Brain microvascular endothelial cell (primary cell): ENCODE measurements at regions not wholly inside any gene's neighbourhood (a gene's known extent, or its start where the extent isn't known, plus 50 kb on each side); places are given as distances from the start of the nearest gene placed in this dataset.

Experiments
- DNase-seq: peaks from one replicate; pipeline ENCODE4 v3.0.0-alpha.2; 2020
- H3K27ac ChIP-seq: fragments of 250-450 bp; sonication (Bioruptor Pico); 2 replicates; pipeline ENCODE4 v1.5.1; 2020; ENCODE audit warnings: mild to moderate bottlenecking, moderate library complexity
- H3K27me3 ChIP-seq: fragments of 250-450 bp; sonication (Bioruptor Pico); replicated peaks from 2 replicates; pipeline ENCODE4 v1.5.1; 2020; ENCODE audit warnings: mild to moderate bottlenecking
- H3K36me3 ChIP-seq: fragments of 250-450 bp; sonication (Bioruptor Pico); replicated peaks from 2 replicates; pipeline ENCODE4 v1.5.1; 2020; ENCODE audit warnings: mild to moderate bottlenecking
- H3K4me3 ChIP-seq: 2 replicates; pipeline ENCODE4 v1.5.1; 2011; ENCODE audit warnings: low read depth, mild to moderate bottlenecking, control low read depth, low read length, moderate library complexity
- CTCF ChIP-seq: IDR thresholded peaks from 2 replicates; pipeline ENCODE4 v1.5.1; 2011; ENCODE audit warnings: low read depth, mild to moderate bottlenecking, moderate library complexity, low read length, control low read depth, inconsistent platforms; ENCODE audit errors: missing control alignments
- in situ Hi-C: cut with HindIII; loops from 2 replicates; pipeline ENCODE4 v1.10.0; 2017; ENCODE audit warnings: low sequenced_read_pairs, low pct_ligation_motif_present

- DNase-seq = no peak
- Histone ChIP-seq H3K36me3 (no peaks in the 10 kb centered on the region), H3K27ac (no peak overlapping the region), H3K4me3 (no peak overlapping the region), H3K27me3 (no peaks in the 10 kb centered on the region)
- TF ChIP-seq CTCF = no peak
- in situ Hi-C loops = no loop called here
Observed at GRCh38 chr16:62720651-62721050, 684.4 kb upstream of the CDH8 start.

GRCh38 chr16:62717026-62717425 is 680.8 kb upstream of the CDH8 start:
- Histone ChIP-seq H3K27ac (no peak overlapping the region), H3K27me3 (no peaks in the 10 kb centered on the region), H3K36me3 (no peaks in the 10 kb centered on the region), H3K4me3 (no peak overlapping the region)
- DNase-seq = no peak
- no peak for TF ChIP-seq CTCF
- in situ Hi-C loops = no loop called here

- Histone ChIP-seq H3K4me3 (no peak overlapping the region), H3K27me3 (no peaks in the 10 kb centered on the region), H3K27ac (no peak overlapping the region), H3K36me3 (no peaks in the 10 kb centered on the region)
- in situ Hi-C loops = no loop called here
- TF ChIP-seq CTCF = no peak
- DNase-seq = no peak
Observed at GRCh38 chr16:62715701-62716100, 679.5 kb upstream of the CDH8 start.

GRCh38 chr16:62712566-62712965 is 676.3 kb upstream of the CDH8 start:
- in situ Hi-C loops = no loop called here
- Histone ChIP-seq H3K27me3 (no peaks in the 10 kb centered on the region), H3K36me3 (no peaks in the 10 kb centered on the region), H3K27ac (no peak overlapping the region), H3K4me3 (no peak overlapping the region)
- no peak for DNase-seq
- TF ChIP-seq CTCF = no peak

- in situ Hi-C loops = no loop called here
- no peak for DNase-seq
- H3K36me3 ChIP-seq = no peaks in the 10 kb centered on the region
- no peaks in the 10 kb centered on the region for H3K27me3 ChIP-seq
- TF ChIP-seq CTCF = no peak
- H3K27ac ChIP-seq = no peak overlapping the region
- H3K4me3 ChIP-seq = no peak overlapping the region
Observed at GRCh38 chr16:62711797-62712196, 675.6 kb upstream of the CDH8 start.

- H3K4me3 ChIP-seq = no peak overlapping the region
- no peak overlapping the region for H3K27ac ChIP-seq
- no peak for TF ChIP-seq CTCF
- no peaks in the 10 kb centered on the region for H3K36me3 ChIP-seq
- no peak for DNase-seq
- no peaks in the 10 kb centered on the region for H3K27me3 ChIP-seq
- in situ Hi-C loops = no loop called here
Observed at GRCh38 chr16:62709794-62710193, 673.6 kb upstream of the CDH8 start.
